Stimulated activated CD8-positive, alpha-beta memory T cell treated with anti-CD3 and anti-CD28 coated beads, Interleukin-15, amount 100 ng/mL, for 48 hours (primary cell): ENCODE measurements at regions not wholly inside any gene's neighbourhood (a gene's known extent, or its start where the extent isn't known, plus 50 kb on each side); places are given as distances from the start of the nearest gene placed in this dataset.

Experiments
- DNase-seq, 2 donors: peaks; one replicate each; pipeline ENCODE4 v3.0.0-alpha.2; 2020; ENCODE audit warnings: low read depth in 2 of 2

- no peak for DNase-seq
Observed at GRCh38 chr12:125492354-125493270, 427.4 kb downstream of the AACS start.

DNA sequence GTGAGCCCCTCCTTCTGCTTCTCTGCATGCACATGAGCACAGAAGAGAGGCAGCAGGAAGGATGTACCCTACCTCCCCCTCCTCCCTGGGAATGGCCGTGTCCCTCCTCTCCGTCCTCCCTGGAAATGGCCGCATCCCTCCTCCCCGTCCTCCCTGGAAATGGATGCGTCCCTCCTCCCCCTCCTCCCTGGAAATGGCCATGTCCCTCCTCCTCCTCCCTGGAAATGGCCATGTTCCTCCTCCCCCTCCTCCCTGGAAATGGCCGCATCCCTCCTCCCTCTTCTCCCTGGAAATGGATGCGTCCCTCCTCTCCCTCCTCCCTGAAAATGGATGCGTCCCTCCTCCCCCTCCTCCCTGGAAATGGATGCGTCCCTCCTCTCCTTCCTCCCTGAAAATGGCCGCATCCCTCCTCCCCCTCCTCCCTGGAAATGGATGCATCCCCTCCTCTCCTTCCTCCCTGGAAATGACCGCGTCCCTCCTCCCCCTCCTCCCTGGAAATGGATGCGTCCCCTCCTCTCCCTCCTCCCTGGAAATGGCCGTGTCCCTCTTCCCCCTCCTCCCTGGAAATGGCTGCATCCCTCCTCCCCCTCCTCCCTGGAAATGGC lies 428.6 kb downstream of the AACS start:
- DNase-seq: no peak

DNA sequence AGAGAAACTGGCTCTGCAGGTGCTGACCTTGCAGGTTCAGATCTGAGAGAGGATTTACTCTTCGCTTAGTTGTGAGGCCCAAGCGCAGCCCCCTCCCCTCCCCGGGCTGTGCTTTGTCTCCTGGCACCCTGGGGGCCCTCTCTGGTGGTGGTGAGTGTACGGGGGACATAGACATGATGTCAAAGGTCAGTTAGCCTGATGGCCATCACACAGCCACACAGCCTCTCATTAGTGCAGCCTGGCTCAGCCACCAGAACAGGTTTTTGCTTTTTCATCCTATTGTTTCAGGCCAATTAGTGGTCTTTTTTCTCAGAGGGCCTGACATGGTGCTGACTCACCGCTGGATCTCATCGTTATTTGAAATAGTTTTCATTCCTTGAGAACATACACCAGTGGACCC lies 437.9 kb downstream of the AACS start:
- DNase-seq: no peak

GRCh38 chr12:125509195-125509594 lies 444.0 kb downstream of the AACS start:
- no peak for DNase-seq

DNA sequence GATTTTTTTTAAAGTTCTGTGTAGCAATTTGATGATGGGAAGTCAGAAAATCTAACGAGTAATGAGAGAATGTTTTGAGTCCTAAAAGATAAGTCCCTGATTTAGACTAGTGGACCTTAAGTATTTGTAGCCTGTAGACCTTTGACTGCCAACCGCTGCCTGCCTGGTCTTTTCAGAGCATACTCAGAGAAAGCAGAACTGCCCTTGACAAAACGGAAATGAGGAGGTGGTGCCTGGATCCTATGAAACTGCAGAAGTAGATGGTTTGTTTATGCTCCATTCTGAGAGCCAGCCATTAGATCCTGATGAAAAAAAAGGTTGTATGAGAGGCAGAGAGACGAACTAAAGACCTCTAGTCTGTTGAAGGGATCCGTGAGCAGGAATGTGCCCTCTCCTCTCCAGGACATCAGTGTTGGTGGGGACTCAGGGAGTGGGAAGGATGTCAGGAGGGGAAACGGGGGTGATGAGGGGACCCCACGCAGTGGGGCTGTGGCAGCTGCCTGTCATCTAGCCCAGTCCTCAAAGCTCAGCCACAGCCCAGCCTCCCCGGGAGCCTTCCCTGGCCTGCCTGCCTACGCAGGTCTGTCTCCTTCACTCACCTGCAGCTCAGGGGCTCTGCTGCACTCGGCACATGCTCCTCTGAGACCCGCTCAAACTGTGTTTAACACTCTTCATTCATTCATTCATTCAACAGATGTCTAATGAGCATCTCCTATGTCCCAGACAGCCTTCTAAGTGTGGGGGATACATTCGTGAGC lies 447.5 kb downstream of the AACS start:
- DNase-seq: no peak

DNA sequence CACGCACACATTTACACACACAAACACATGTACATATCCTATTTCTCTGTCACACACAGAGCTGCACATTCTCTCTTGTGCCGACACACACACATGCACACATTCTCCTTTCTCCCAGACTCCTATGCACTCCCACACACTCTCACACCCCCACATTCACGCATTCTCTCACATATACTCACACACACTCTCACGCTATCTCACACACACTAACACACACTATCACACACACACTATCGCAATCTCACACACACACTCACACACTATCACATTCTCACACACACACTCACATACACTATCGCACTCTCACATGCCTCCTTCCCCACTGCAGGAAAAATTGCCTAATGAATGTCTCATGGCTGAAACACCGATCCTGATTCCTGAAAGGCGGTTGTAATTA lies 450.7 kb downstream of the AACS start:
- DNase-seq: no peak

DNA sequence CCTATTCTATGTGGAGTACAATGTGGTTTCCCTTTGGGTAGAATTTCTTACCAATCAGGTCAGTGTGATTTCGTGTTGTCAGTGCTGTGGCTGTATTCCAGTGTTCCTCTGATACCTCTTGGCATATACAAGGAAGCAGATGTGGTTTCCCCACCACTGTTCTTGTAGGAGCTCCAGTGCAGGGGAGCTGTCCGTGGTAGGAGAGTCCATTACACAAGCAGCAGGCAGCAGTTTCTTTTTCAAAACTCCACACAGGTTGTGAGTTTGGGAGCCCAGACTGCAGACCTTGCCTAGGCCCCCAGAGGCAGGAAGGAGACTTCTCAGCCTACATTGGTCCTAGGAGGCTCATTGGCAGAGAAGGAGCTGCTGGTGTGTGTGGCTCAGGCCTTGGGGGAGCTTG lies 452.8 kb downstream of the AACS start:
- no peak for DNase-seq

DNA sequence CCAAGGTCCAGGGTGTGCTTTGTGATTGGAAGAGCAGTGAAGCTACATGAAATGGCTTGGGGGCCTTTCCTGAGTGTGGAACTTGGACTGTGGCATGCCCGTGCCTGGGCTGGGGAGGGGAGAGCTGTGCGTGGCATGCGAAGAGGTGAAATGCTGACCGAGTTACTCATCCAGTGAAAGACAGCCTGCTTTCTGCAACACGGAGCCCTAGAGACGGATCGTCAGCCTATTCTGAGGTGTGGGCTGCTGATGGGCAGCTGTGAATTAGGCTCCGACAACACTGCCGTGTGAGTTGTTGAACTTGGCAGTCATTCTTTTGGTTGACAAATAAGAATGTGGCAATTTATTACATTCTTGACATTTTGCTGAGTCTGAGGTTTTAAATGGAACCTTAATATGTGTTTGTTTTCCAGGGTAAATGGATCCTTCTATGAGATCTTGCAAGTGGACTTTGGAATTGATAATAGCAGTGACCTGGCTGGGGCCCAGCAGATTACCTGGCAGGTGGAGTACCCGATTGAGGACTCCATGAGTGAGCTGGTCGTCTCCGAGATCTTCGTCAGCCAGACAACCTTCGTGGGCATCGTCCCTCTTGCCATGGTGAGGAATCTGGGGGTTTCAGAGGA lies 453.9 kb downstream of the AACS start:
- DNase-seq: no peak

- no peak for DNase-seq
Observed at GRCh38 chr12:125525879-125526278, 460.6 kb downstream of the AACS start.

DNA sequence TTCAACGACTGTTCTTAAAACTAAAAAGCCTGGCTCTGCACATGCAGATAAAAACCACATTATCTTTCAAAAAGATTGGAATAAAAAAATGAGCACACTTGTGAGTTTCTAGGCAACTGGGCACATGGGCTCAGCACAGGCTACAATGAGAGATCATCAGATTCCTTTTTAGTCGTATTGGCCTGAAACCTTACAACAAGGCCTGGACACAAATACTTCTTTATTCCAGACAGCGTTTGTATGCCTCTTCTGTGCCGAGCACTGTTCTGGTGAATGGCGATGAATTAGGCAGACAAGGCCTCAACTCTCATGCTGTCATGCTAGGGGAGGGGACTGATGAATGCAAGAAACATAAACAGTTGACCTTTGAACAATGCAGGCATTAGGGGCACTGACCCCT lies 463.0 kb downstream of the AACS start:
- DNase-seq: no peak

GRCh38 chr12:125530201-125530600 lies 465.0 kb downstream of the AACS start:
- no peak for DNase-seq

DNA sequence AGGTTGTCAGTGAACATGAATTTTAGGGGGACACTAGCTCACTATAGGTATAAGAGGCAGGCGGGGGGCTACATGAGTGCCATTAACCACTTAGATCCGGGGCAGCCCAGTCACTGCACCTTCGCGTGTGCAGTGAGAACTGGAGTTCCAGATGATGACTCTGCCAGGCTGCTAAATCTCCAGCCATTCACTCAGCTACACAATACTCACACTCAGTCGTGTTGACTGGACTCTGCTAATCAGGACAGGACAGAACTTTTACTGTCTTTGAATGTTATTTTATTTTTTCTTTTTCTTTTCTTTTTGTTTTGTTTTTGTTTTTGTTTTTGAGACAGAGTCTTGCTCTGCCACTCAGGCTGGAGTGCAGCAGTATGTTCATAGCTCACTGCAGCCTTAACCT lies 465.6 kb downstream of the AACS start:
- DNase-seq: no peak

- DNase-seq: no peak
Observed at GRCh38 chr12:125531574-125531973, 466.3 kb downstream of the AACS start.

DNA sequence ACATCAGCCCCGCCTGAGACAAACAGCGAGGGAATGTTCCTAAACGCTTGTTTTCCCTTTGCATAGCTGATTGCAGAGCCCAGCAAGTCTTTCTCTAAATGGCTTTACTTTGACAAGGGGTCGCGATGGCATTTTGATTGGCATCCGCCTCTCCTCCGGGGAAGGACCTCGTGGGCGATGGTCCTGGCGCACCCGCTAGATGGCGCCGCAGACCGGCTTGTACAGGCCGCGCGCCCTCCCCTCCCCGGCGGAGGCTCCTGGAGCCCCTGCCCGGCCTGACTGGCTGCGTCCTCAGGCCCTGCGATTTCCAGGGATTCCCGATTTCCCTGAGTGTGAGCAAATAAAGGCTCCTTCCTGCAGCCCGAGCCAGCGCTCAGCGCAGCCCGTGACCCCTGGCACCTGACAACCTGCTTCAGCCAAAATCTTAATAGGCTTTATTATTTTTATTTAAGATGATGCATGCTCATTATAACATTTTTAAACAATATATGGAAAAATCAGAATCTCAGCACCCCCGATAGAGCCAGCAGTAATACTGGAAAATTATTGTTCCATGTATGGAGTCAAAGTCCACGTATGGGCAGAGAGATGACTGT lies 468.3 kb downstream of the AACS start:
- peak in 1 of 2 donors; percentile 2 for DNase-seq

DNA sequence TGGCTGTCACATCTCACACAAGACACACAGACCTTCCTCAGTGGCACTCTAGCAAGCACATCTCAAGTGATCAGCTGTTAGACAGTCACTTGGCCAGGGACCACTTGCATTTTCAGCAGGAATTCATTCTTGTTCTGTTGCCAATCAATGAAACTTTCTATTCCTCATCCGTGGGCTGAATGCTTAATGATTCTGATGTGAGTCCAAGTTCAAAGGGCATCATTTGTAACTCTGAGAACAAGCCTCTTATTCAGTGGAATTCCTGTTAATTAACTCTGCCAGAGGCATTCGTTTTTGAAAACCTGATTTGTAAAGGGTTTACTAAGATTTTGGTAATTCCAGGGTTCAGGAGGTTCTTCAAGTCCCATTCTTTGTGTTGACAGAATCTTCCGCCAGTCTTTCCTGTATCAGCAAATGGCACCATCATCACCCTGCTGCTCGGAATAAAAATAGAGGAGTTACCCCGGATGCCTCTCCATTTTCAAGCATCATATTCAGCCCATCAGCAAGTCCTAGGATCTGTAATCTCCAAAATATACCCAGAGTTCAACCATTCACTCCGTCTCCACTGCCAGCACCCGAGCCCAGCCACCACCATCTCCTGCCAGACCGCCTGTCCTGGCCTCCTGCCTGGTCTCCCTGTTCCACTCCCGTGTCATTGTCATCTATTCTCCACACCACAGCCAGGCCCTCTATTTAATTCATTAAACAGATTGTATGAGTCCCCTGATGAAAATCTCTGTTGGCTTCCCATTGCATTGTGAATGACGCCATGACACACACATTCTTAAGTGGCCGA lies 473.4 kb downstream of the AACS start:
- DNase-seq: no peak

- DNase-seq: no peak
Observed at GRCh38 chr12:125540580-125541204, 475.5 kb downstream of the AACS start.

DNA sequence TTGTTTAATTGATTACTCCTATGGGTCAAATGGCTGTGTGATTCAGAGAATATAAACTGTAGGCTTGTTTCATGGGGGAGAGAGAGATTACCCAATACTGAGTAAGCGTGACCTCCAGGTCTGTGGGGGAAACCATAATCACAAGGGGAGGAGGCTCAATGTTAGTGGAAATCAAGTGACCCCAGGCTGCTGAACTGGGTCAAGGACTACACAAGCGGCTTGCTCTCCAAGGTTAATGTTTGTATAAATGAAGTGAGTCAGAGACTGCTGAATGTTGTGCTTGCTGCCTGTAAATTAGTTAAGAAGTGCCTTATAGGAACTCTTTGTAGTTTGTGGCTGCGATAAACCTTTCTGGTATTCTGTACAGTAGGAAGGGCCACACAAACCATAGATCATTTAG lies 479.7 kb downstream of the AACS start:
- no peak for DNase-seq

DNA sequence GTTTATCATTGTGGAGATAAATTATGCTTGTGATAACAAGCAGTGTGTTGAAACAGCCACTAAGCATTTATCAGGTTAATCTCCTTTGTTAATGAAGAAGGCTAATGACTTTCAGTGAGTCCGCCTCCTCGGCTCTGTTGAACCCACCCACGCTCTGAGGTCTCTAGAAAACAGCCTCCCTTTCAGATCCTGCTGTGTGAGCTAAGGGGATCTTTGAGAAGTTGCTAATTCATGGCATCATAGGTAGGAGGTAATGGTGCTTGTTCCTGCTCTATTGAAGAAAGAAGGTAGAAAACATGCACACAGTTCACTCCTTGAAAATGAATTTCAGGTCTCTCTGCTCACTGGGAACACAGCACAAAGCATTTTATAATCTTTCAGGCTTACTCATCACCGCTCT lies 483.9 kb downstream of the AACS start:
- no peak for DNase-seq

GRCh38 chr12:125549836-125550235 lies 484.6 kb downstream of the AACS start:
- DNase-seq: no peak

DNA sequence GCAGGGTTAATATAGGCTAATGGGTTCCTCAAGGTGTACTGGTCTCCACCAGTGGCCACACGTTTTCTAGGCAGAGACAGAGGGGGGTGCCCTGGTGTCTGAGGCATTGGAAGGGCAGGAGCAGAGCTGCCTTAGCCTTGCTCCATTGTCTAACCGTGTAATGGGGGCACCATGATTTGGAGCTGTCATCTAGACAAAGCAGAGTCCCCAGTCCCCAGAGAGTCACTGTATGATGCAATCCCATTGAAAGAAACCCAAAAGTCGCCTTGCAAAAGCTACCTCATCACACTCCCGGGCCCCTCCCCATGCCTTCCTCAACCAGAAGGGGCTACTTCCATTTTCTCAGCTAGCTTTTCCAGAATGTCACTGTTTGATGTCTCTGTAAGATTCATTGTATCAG lies 487.1 kb downstream of the AACS start:
- DNase-seq: no peak
